ENCODE measurements at regions not wholly inside any gene's neighbourhood (a gene's known extent, or its start where the extent isn't known, plus 50 kb on each side); places are given as distances from the start of the nearest gene placed in this dataset.

GRCh38 chr21:28237661-28238060, 755.0 kb downstream of the LTN1 start:
- no peak for TF ChIP-seq TCF7L2 (IDR thresholded peaks at IDR 0.05; ENCODE audit: low read depth, low read length)
- no peak for TF ChIP-seq POLR2AphosphoS5 (IDR thresholded peaks at IDR 0.05; ENCODE audit: low read depth, low read length)
- no peak for TF ChIP-seq SIN3A (IDR thresholded peaks at IDR 0.05; ENCODE audit: borderline replicate concordance, insufficient read depth, low read depth, low read length)
- no peak for TF ChIP-seq REST (IDR thresholded peaks at IDR 0.05; ENCODE audit: insufficient read depth in 1 of 2, low read depth in 2 of 2, low read length in 1 of 2)
- no peak for TF ChIP-seq CTCF (IDR thresholded peaks at IDR 0.05)
- Histone ChIP-seq H3K36me3 (ENCODE audit: control insufficient read depth, insufficient read depth, low read length) (no peaks in the 10 kb centered on the region), H3K9me3 (ENCODE audit: control insufficient read depth, insufficient read depth, low read depth, low read length) (no peaks in the 10 kb centered on the region), H3K27ac (ENCODE audit: low read length) (no peak overlapping the region), H3K4me1 (ENCODE audit: control insufficient read depth, insufficient read depth, low read length) (no peaks in the 10 kb centered on the region), H3K4me3 (ENCODE audit: low read depth in 2 of 2, low read length in 2 of 2) (no peak overlapping the region), H3K27me3 (ENCODE audit: control insufficient read depth, insufficient read depth, low read length) (no peaks in the 10 kb centered on the region)
- in situ Hi-C loops (cut with HindIII; ENCODE audit: low pct_unique_long_range_greater_than_20kb, low sequenced_read_pairs) = no loop called here
- ATAC-seq = no peak
- intact Hi-C loops (cut with micrococcal nuclease; ENCODE audit: unreplicated experiment) = no loop called here
- POLR2A ChIA-PET = no interaction called here
- DNase-seq (ENCODE audit: low read depth, low spot score) = no peak
- CTCF ChIA-PET = no interaction called here
- no TSS peak for BruUV-seq (replicated peaks)

- Histone ChIP-seq H3K4me3 (ENCODE audit: low read depth in 2 of 2, low read length in 2 of 2) (no peak overlapping the region), H3K4me1 (ENCODE audit: control insufficient read depth, insufficient read depth, low read length) (no peaks in the 10 kb centered on the region), H3K9me3 (ENCODE audit: control insufficient read depth, insufficient read depth, low read depth, low read length) (no peaks in the 10 kb centered on the region), H3K27me3 (ENCODE audit: control insufficient read depth, insufficient read depth, low read length) (no peaks in the 10 kb centered on the region), H3K27ac (ENCODE audit: low read length) (no peak overlapping the region), H3K36me3 (ENCODE audit: control insufficient read depth, insufficient read depth, low read length) (no peaks in the 10 kb centered on the region)
- no peak for DNase-seq (ENCODE audit: low read depth, low spot score)
- CTCF ChIA-PET = no interaction called here
- in situ Hi-C loops (cut with HindIII; ENCODE audit: low pct_unique_long_range_greater_than_20kb, low sequenced_read_pairs) = no loop called here
- no peak for TF ChIP-seq CTCF (IDR thresholded peaks at IDR 0.05)
- no peak for TF ChIP-seq POLR2AphosphoS5 (IDR thresholded peaks at IDR 0.05; ENCODE audit: low read depth, low read length)
- ATAC-seq = no peak
- intact Hi-C loops (cut with micrococcal nuclease; ENCODE audit: unreplicated experiment) = no loop called here
- POLR2A ChIA-PET = no interaction called here
- no TSS peak for BruUV-seq (replicated peaks)
Measured at GRCh38 chr21:28235169-28235895, 757.3 kb downstream of the LTN1 start.
